ENCODE measurements at regions not wholly inside any gene's neighbourhood (a gene's known extent, or its start where the extent isn't known, plus 50 kb on each side); places are given as distances from the start of the nearest gene placed in this dataset.
"Not testable (repeated sequence)": the region's sequence is repeated elsewhere in the genome, so short reads cannot be mapped to it uniquely, and the experiment has no call there.

DNA sequence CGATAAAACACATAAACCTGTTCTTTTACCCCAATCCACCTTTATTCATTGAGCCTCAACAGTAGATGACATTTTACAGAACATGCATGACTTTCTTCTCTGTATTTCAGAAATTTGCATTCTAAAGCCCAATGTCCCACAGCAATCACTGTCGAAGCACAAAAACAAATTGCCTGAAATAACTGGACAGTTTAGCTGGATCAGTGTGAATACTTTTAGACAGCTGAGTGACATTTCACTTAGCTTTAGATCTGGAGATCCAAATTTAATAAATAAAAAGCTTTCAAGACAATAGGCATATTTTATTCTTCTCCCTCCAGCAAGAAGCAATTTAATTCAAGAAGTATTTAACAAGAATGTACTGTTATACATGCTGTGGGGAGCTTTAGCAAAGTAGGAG is 109.1 kb upstream of the FSCB start:
- no peak for DNase-seq (ENCODE audit: low spot score)

DNA sequence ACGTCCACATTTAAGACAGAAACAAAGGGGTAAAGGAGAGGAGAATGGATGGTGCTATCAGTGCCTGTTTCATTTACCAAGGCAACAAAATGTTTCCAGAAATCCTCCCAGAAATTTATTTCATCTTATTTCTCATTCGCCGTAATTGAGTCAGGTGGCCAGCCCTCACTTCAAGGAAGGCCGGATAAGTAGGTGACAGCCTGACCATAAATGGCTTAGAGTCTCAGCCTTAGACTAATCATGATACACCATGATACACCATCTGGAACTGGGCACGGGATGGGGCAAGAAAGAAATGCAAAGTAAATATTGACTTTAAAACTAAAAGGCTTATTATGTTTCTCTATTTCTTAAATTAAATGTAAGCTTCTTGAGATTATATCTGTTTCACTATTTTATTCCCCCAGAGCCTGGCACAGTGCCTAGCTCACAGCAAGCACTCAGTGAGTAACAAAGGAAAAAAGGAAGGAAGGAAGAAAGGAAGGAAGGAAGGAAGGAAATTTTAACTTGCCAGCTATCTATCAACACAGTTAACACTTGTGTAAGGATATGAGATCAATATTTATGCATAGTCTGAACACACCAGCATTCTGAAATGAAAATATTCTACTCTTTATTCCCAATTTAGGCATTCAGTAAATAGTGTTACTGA is 106.1 kb upstream of the FSCB start:
- DNase-seq (ENCODE audit: low spot score), result no peak

- DNase-seq (ENCODE audit: low spot score), result no peak
Measured at GRCh38 chr14:44612002-44612401, 104.9 kb upstream of the FSCB start.

DNA sequence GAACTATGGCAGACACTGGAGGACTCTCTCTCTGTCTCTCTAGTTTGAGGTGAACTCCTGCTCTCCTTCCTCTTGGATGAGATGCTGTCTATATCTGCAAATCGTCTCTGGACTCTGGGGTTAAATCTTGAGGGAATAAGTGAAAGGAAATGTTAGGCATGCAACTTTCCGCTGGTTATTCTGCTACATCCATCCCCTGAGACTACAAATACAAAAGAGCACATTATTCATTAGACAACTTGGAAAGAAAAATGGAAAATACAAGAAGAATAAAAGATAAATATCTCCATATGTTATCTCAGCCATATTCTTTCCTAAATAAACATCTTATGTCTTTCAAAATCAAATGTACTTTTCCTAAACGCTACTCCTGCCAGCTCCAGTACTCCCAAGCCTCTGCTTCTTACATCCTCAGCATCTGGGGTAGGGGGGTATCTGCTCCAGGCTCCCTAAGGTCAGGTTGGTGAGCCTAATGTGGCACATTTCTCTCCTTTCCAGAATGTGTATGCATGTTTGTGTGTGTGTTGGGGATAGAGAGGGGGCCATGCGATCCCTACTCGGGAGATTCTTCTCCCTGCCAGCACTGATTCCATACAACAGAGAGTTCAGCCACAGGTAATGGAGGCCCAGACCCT is 102.9 kb upstream of the FSCB start:
- no peak for DNase-seq (ENCODE audit: low spot score)

- no peak for DNase-seq (ENCODE audit: low spot score)
Measured at GRCh38 chr14:44609201-44609600, 102.1 kb upstream of the FSCB start.

DNA sequence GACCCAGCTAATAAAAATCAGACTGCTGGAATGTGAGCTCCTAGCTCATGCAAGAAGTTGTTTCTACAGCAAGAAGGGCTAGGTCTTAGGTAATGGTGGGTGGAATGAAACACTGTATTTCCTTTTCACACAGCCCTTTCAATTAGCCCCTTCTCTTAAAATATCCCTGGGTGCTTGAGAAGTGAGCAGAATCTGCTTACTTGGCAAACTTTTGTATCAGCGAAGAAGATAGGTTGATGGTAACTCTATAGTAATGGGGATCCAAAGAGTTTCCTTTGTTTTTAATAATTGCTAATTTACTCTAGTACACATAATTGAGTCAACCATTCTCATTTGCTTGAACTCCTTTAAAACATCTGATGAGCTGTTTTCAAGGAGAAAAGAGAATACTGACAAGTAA is 100.6 kb upstream of the FSCB start:
- no peak for DNase-seq (ENCODE audit: low spot score)

DNA sequence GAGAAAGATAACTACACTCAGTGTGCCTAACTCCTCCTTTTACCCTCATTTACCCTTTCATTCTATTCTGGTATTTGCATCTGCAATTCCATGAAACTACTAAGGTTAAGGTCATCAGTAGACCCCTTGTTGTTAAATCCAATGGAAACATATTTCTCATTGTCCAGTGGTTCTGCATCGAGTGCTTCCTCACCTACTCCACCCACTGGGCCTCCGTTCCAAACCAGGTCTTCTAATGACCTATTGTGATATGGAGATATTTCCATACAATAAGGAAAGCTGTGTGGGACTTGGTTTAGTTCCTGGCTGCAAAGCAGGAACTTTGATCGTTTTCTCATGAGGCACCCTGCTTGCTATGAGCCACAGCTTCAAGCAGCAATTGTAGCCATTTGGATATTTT is 99.5 kb upstream of the FSCB start:
- DNase-seq (ENCODE audit: low spot score), result no peak

DNA sequence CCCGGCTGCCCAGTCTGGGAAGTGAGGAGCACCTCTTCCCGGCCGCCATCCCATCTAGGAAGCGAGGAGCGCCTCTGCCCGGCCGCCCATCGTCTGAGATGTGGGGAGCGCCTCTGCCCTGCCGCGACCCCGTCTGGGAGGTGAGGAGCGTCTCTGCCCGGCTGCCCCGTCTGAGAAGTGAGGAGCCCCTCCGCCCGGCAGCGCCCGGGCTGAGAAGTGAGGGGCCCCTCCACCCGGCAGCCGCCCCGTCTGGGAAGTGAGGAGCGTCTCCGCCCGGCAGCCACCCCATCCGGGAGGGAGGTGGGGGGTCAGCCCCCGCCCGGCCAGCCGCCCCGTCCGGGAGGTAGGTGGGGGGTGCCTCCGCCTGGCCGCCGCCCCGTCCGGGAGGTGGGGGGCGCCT is 94.2 kb upstream of the FSCB start:
- not testable (repeated sequence) for DNase-seq (ENCODE audit: low spot score)

DNA sequence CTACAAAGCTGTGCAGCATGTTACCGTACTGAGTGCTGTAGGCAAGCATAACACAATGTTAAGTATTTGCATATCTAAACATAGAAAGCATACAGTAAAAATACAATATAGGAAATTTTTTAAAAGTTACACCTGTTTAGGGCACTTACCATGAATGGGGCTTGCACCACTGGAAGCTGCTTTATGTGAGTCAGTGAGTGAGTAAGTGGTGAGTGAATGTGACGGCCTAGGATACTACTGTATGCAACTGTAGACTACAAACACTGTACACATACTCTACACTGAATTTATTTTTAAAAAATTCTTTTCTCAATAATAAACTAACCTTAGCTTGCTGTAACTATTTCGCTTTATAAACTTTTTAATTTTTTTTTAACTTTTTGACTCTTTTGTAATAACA is 82.1 kb upstream of the FSCB start:
- no peak for DNase-seq (ENCODE audit: low spot score)

- no peak for DNase-seq (ENCODE audit: low spot score)
Measured at GRCh38 chr14:44586910-44587309, 79.8 kb upstream of the FSCB start.

GRCh38 chr14:44576356-44576755 is 69.3 kb upstream of the FSCB start:
- DNase-seq (ENCODE audit: low spot score), result no peak

GRCh38 chr14:44567997-44568396 is 60.9 kb upstream of the FSCB start:
- DNase-seq (ENCODE audit: low spot score), result no peak

DNA sequence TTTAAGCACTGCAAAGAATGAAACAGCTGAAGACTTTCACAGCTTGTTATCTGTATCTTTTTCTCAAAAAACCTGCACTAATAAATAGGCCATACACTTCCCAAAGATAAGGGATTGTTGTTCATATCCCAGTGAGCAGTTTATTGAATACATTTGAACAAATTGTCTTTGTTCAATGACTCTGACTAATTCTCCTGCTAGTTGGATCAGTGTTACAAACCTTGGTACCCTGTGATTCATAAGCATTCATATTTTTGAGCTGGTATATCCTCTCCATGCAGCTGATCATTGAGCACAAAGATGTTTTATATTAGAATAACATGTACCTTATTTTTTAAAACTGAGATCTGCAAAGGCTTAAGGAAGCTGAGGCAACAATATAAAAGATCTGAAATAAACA is 58.9 kb upstream of the FSCB start:
- DNase-seq (ENCODE audit: low spot score), result no peak

DNA sequence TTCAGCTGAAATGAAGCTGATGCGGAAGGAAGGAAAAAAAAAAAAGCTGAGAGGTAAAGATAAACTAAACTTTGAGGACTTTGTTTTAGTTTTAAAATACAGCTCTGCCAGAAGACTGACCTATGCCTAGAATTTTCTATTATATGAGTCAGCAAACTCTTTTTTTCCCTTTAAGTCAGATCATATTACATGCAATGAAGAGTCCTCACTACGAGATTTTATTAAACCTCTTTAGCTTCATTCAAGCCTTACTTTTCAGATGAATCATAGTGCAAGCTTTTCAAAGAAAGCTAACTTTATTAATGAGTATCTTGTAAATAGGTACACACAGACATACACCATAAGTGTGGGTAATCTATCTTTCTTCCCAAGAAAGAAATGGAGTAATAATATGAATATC is 57.8 kb upstream of the FSCB start:
- DNase-seq (ENCODE audit: low spot score), result no peak

All from CD4-positive, alpha-beta T cell treated with Interleukin-6 at 100 ng/mL for 8 hours (primary cell).